Body of pancreas (tissue), 4 donors: ENCODE measurements at regions not wholly inside any gene's neighbourhood (a gene's known extent, or its start where the extent isn't known, plus 50 kb on each side); places are given as distances from the start of the nearest gene placed in this dataset.
"Not testable (repeated sequence)": the region's sequence is repeated elsewhere in the genome, so short reads cannot be mapped to it uniquely, and the experiment has no call there.

ENCODE experiments used
- ATAC-seq: fragments of 150-250 bp; one replicate; pipeline ENCODE4 v1.9.1; 2016
- DNase-seq, 4 donors: peaks; one replicate each; pipeline ENCODE4 v3.0.0-alpha.2; 2019
- H3K27ac ChIP-seq, 4 donors: fragments of 200-600 bp; sonication (generic); 1 replicate in 3 of 4; 2 replicates in 1 of 4; pipeline versions ENCODE4 v1.5.1 to v1.6.1; 2016 to 2019; ENCODE audit warnings: mild to moderate bottlenecking in 1 of 4, mixed read lengths in 1 of 4, moderate library complexity in 1 of 4
- H3K27me3 ChIP-seq, 2 donors: fragments of 200-600 bp; sonication (generic); one replicate each; pipeline ENCODE4 v1.6.0; 2016; ENCODE audit warnings: mild to moderate bottlenecking in 1 of 2
- H3K36me3 ChIP-seq, 2 donors: fragments of 200-600 bp; sonication (generic); replicated peaks in 1 of 2; 2 replicates each; pipeline ENCODE4 v1.5.1; 2016; ENCODE audit warnings: low read depth in 2 of 2; ENCODE audit not compliant: insufficient read depth in 1 of 2
- H3K4me1 ChIP-seq: fragments of 200-600 bp; sonication (generic); one replicate; pipeline ENCODE4 v1.6.0; 2016
- H3K4me3 ChIP-seq, 2 donors: fragments of 200-600 bp; sonication (generic); 1 replicate in 1 of 2; 2 replicates in 1 of 2; pipeline ENCODE4 v1.5.1; 2016 to 2019
- H3K9me3 ChIP-seq, 3 donors: fragments of 200-600 bp; sonication (generic); 1 replicate in 2 of 3; 2 replicates in 1 of 3; pipeline ENCODE4 v1.5.1; 2016
- CTCF ChIP-seq, 7 experiments: fragments of 450-650 bp in 4 of 7; fragments of 200-600 bp in 3 of 7; sonication (generic) in 3 of 7; IDR thresholded peaks; one replicate each; pipeline ENCODE4 v1.5.1; 2016 to 2019; ENCODE audit warnings: antibody characterized with exemption in 7 of 7
- POLR2A ChIP-seq, 3 donors: fragments of 450-650 bp; IDR thresholded peaks; one replicate each; pipeline ENCODE4 v1.6.1; 2016; ENCODE audit warnings: antibody characterized with exemption in 3 of 3, mild to moderate bottlenecking in 2 of 3
- WGBS, 2 donors: methylation state at CpG; one replicate each; pipeline ENCODE4 v1.1.5; 2017; 5-methylcytosine and 5-hydroxymethylcytosine counted together
- intact Hi-C: fragments of 100-400 bp; cut with DNase I; formaldehyde crosslinking; loops from one replicate; pipeline ENCODE4 v1.15.1; 2023

DNA sequence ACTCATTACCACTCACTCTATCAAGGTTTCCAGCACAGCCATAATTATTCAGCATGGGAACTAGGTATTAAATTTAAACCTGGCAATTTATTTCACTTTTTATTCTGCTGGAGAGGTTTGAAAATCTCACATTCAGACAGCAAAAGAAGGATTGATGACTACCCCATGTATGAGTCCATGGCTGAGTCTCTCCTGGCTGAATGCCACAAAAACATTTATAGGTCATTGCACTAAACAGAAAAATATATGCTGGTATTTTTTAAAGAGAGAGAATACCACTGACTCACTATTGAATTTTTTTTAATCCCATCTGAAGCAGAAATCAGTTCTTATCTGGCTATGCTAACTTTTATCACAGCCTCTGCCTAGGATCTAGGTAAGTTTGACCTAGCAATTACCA, 336.3 kb downstream of the PPP1R3A start:
- Histone ChIP-seq H3K4me3 (no peak overlapping the region), H3K4me1 (no peaks in the 10 kb centered on the region), H3K27me3 (no peaks in the 10 kb centered on the region), H3K27ac (no peak overlapping the region), H3K9me3 (no peaks in the 10 kb centered on the region), H3K36me3 (no peaks in the 10 kb centered on the region)
- ATAC-seq (no peak), DNase-seq (no peak)
- TF ChIP-seq CTCF (IDR thresholded peaks at IDR 0.05) (no peak), POLR2A (IDR thresholded peaks at IDR 0.05) (no peak)
- intact Hi-C loops: no loop called here

DNA sequence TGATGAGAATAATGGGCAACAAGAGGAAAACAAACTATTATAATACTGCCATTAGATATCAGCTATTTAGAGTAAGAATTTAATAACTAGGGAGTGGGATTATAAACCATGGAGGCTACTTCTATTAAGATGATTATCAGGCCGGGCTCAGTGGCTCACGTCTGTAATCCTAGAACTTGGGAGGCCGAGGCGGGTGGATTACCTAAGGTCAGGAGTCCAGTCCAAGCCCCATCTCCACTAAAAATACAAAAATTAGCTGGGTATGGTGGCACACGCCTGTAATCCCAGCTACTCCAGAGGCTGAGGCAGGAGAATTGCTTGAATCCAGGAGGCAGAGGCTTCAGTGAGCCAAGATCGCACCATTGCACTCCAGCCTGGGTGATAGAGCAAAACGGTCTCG, 355.6 kb downstream of the PPP1R3A start:
- H3K27ac ChIP-seq, H3K4me3 ChIP-seq, H3K4me1 ChIP-seq, intact Hi-C loops, ATAC-seq, DNase-seq, H3K36me3 ChIP-seq, H3K27me3 ChIP-seq, H3K9me3 ChIP-seq: not testable (repeated sequence)
- 68 to 80% methylated on average over 8 of the region's 8 CpGs for WGBS, 2 donors

DNA sequence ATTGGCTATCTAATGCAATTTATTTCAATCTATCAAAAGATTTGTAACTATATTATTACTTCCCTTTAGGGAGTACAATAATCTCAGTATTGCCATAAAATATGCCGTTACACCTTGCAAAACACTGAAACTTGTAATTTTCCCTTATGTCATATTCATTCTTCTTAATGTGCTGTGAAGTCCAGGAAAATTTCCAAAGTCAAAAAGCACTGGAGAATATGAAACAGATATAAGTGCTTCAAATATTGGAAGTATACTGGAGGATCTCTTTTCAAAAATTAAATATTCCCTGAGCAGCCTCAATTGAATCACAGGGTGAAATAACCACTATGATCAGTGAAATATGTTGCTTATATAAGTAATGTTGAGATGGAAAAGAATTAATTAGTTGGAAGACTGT, 356.0 kb downstream of the PPP1R3A start:
- H3K36me3 ChIP-seq: no peaks in the 10 kb centered on the region
- no peak overlapping the region for H3K27ac ChIP-seq
- intact Hi-C loops: no loop called here
- H3K9me3 ChIP-seq: no peaks in the 10 kb centered on the region
- no peaks in the 10 kb centered on the region for H3K27me3 ChIP-seq
- H3K4me1 ChIP-seq: no peaks in the 10 kb centered on the region
- TF ChIP-seq POLR2A (IDR thresholded peaks at IDR 0.05): no peak
- TF ChIP-seq CTCF (IDR thresholded peaks at IDR 0.05): no peak
- DNase-seq: no peak
- H3K4me3 ChIP-seq: no peak overlapping the region
- no peak for ATAC-seq
- WGBS, 2 donors: 69 to 79% methylated on average over 1 of the region's 1 CpG

DNA sequence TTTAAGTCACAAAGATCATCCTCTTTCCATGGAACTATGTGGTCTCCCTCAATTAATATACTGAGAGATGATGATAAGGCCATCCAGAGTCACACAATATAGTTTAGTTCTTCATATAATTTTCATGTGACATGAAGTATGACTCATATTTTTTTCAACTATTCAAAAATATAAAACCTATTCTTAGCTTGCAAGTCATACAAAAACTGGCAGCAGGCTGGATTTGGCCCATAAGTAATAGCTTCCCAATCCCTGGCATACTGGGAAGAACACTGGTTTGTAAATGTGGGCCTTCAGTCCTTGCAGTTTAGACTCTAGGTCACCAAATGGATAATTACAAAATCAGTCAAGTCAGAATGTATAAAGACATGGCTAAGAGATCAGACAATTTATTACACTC, 356.6 kb downstream of the PPP1R3A start:
- H3K9me3 ChIP-seq: no peaks in the 10 kb centered on the region
- ATAC-seq (no peak), DNase-seq (no peak)
- H3K27ac ChIP-seq: no peak overlapping the region
- no peak overlapping the region for H3K4me3 ChIP-seq
- H3K4me1 ChIP-seq: no peaks in the 10 kb centered on the region
- intact Hi-C loops: no loop called here
- H3K36me3 ChIP-seq: no peaks in the 10 kb centered on the region
- no peaks in the 10 kb centered on the region for H3K27me3 ChIP-seq
- no peak for TF ChIP-seq CTCF (IDR thresholded peaks at IDR 0.05)
- TF ChIP-seq POLR2A (IDR thresholded peaks at IDR 0.05): no peak

- no peaks in the 10 kb centered on the region for H3K4me1 ChIP-seq
- WGBS, 2 donors: 54 to 82% methylated on average over 2 of the region's 2 CpGs
- TF ChIP-seq POLR2A (IDR thresholded peaks at IDR 0.05) (no peak), CTCF (IDR thresholded peaks at IDR 0.05) (no peak)
- no peaks in the 10 kb centered on the region for H3K9me3 ChIP-seq
- DNase-seq: no peak
- no peaks in the 10 kb centered on the region for H3K27me3 ChIP-seq
- intact Hi-C loops: no loop called here
- H3K36me3 ChIP-seq: no peaks in the 10 kb centered on the region
- no peak overlapping the region for H3K27ac ChIP-seq
- no peak overlapping the region for H3K4me3 ChIP-seq
- no peak for ATAC-seq
Measured at GRCh38 chr7:113561446-113561845, 357.4 kb downstream of the PPP1R3A start.
